ENCODE measurements at regions not wholly inside any gene's neighbourhood (a gene's known extent, or its start where the extent isn't known, plus 50 kb on each side); places are given as distances from the start of the nearest gene placed in this dataset.
"Not testable (repeated sequence)": the region's sequence is repeated elsewhere in the genome, so short reads cannot be mapped to it uniquely, and the experiment has no call there.

- no peak for TF ChIP-seq CTCF (IDR thresholded peaks at IDR 0.05; ENCODE audit: partially characterized antibody, unreplicated experiment)
- H3K27ac Mint-ChIP-seq (ENCODE audit: unreplicated experiment): no peak overlapping the region
- no peaks in the 10 kb centered on the region for H3K9me3 Mint-ChIP-seq (ENCODE audit: unreplicated experiment)
- no peaks in the 10 kb centered on the region for H3K27me3 Mint-ChIP-seq (ENCODE audit: unreplicated experiment)
- H3K36me3 Mint-ChIP-seq (ENCODE audit: unreplicated experiment): no peaks in the 10 kb centered on the region
- no peak overlapping the region for H3K4me3 Mint-ChIP-seq (ENCODE audit: unreplicated experiment)
- no peak for DNase-seq
- H3K4me1 Mint-ChIP-seq (ENCODE audit: low read depth, unreplicated experiment): no peaks in the 10 kb centered on the region
Measured at GRCh38 chr5:122691931-122692330, 82.9 kb upstream of the SNX2 start.

DNA sequence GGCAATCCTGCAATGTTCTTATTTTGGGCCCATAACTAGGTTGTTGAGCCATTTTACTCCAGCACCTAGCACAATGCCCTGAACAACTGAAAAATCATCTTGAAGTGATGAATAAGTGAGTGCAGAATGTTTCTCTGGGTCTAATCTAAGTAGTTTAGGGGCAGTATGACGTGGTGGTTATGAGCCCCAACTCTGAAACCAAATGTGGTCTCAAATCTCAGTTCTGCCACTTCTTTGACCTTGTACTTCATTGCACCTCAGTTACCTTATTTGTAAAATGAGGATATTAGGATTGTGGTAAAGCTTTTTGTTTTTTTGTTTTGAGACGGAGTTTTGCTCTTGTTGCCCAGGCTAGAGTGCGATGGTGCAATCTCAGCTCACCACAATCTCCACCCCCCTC lies 80.9 kb upstream of the SNX2 start:
- Mint-ChIP-seq H3K4me3 (ENCODE audit: unreplicated experiment) (no peak overlapping the region), H3K9me3 (ENCODE audit: unreplicated experiment) (no peaks in the 10 kb centered on the region), H3K27ac (ENCODE audit: unreplicated experiment) (no peak overlapping the region), H3K4me1 (ENCODE audit: low read depth, unreplicated experiment) (no peaks in the 10 kb centered on the region), H3K27me3 (ENCODE audit: unreplicated experiment) (no peaks in the 10 kb centered on the region), H3K36me3 (ENCODE audit: unreplicated experiment) (no peaks in the 10 kb centered on the region)
- no peak for TF ChIP-seq CTCF (IDR thresholded peaks at IDR 0.05; ENCODE audit: partially characterized antibody, unreplicated experiment)
- DNase-seq: no peak

DNA sequence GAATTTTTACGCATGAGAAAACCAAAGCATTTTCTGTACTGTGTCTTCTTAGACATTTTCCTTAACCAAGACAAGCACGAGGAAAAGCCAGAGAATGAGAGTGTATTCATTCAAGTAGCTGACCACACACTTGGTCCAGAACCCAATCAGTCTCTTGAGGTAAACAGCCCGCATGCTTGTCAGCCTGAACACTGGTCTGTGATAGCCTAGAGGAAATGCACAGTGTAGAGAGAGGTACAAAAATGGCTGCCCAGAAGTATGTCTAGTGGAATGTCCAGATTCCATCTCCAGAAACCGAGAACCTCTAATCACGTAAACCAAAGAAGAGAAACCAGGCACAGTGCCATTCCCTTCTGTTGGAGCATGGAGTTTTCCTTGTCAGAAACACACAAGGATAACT lies 80.0 kb upstream of the SNX2 start:
- Mint-ChIP-seq H3K36me3 (ENCODE audit: unreplicated experiment) (no peaks in the 10 kb centered on the region), H3K9me3 (ENCODE audit: unreplicated experiment) (no peaks in the 10 kb centered on the region), H3K27ac (ENCODE audit: unreplicated experiment) (no peak overlapping the region), H3K4me1 (ENCODE audit: low read depth, unreplicated experiment) (no peaks in the 10 kb centered on the region), H3K27me3 (ENCODE audit: unreplicated experiment) (no peaks in the 10 kb centered on the region), H3K4me3 (ENCODE audit: unreplicated experiment) (no peak overlapping the region)
- TF ChIP-seq CTCF (IDR thresholded peaks at IDR 0.05; ENCODE audit: partially characterized antibody, unreplicated experiment): no peak
- no peak for DNase-seq

- not testable (repeated sequence) for H3K4me3 Mint-ChIP-seq (ENCODE audit: unreplicated experiment); H3K4me1 Mint-ChIP-seq (ENCODE audit: low read depth, unreplicated experiment); H3K27me3 Mint-ChIP-seq (ENCODE audit: unreplicated experiment); DNase-seq; H3K9me3 Mint-ChIP-seq (ENCODE audit: unreplicated experiment); H3K36me3 Mint-ChIP-seq (ENCODE audit: unreplicated experiment); H3K27ac Mint-ChIP-seq (ENCODE audit: unreplicated experiment)
Measured at GRCh38 chr5:122696735-122697134, 78.1 kb upstream of the SNX2 start.

DNA sequence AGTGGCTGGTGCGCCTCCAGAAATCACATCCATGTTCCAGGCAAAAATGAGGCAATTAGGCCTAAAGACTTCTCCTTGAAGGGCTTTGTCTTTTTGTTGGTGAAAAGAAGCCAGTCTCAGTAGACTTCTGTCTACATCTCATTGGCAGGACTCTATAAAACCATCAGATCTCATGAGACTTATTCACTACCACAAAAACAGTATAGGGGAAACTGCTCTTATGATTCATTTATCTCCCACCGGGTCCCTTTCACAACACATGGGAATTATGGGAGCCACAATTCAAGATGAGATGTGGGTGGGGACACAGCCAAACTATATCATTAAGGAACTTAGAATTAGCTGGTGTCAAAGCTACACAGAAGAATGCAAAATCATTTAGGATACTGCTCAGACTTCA lies 77.7 kb upstream of the SNX2 start:
- H3K36me3 Mint-ChIP-seq (ENCODE audit: unreplicated experiment): no peaks in the 10 kb centered on the region
- peaks cover 3% of the 10 kb centered on the region for H3K27me3 Mint-ChIP-seq (ENCODE audit: unreplicated experiment)
- no peaks in the 10 kb centered on the region for H3K9me3 Mint-ChIP-seq (ENCODE audit: unreplicated experiment)
- DNase-seq: no peak
- no peak overlapping the region for H3K27ac Mint-ChIP-seq (ENCODE audit: unreplicated experiment)
- H3K4me3 Mint-ChIP-seq (ENCODE audit: unreplicated experiment): no peak overlapping the region
- no peaks in the 10 kb centered on the region for H3K4me1 Mint-ChIP-seq (ENCODE audit: low read depth, unreplicated experiment)
- TF ChIP-seq CTCF (IDR thresholded peaks at IDR 0.05; ENCODE audit: partially characterized antibody, unreplicated experiment): no peak

- H3K9me3 Mint-ChIP-seq (ENCODE audit: unreplicated experiment): no peaks in the 10 kb centered on the region
- TF ChIP-seq CTCF (IDR thresholded peaks at IDR 0.05; ENCODE audit: partially characterized antibody, unreplicated experiment): no peak
- no peak overlapping the region for H3K4me3 Mint-ChIP-seq (ENCODE audit: unreplicated experiment)
- no peaks in the 10 kb centered on the region for H3K4me1 Mint-ChIP-seq (ENCODE audit: low read depth, unreplicated experiment)
- no peaks in the 10 kb centered on the region for H3K36me3 Mint-ChIP-seq (ENCODE audit: unreplicated experiment)
- H3K27me3 Mint-ChIP-seq (ENCODE audit: unreplicated experiment): peaks cover 4% of the 10 kb centered on the region
- no peak overlapping the region for H3K27ac Mint-ChIP-seq (ENCODE audit: unreplicated experiment)
- no peak for DNase-seq
Measured at GRCh38 chr5:122699201-122699600, 75.7 kb upstream of the SNX2 start.
